ENCODE measurements at regions not wholly inside any gene's neighbourhood (a gene's known extent, or its start where the extent isn't known, plus 50 kb on each side); places are given as distances from the start of the nearest gene placed in this dataset.

- TF ChIP-seq CTCF (IDR thresholded peaks at IDR 0.05; ENCODE audit: poor library complexity, severe bottlenecking) (no peak), TAF1 (IDR thresholded peaks at IDR 0.05; ENCODE audit: low read depth) (no peak), POLR2AphosphoS5 (IDR thresholded peaks at IDR 0.05) (no peak), RAD21 (conservative IDR thresholded peaks at IDR 0.05) (no peak), EZH2 (IDR thresholded peaks at IDR 0.05; ENCODE audit: borderline replicate concordance, insufficient read depth, low read length, poor library complexity, severe bottlenecking) (no peak), REST (IDR thresholded peaks at IDR 0.05; ENCODE audit: borderline replicate concordance) (no peak), EP300 (conservative IDR thresholded peaks at IDR 0.05; ENCODE audit: poor library complexity, severe bottlenecking) (no peak), SMC3 (conservative IDR thresholded peaks at IDR 0.05; ENCODE audit: poor library complexity) (no peak)
Observed at GRCh38 chr4:12379191-12379590, 950.5 kb upstream of the HS3ST1 start.
